GM23338 (cell line): ENCODE measurements at regions not wholly inside any gene's neighbourhood (a gene's known extent, or its start where the extent isn't known, plus 50 kb on each side); places are given as distances from the start of the nearest gene placed in this dataset.

ENCODE experiments used
- CREB1 ChIP-seq: fragments of 250-450 bp; sonication (Bioruptor Pico); IDR thresholded peaks from 2 replicates; pipeline ENCODE4 v1.5.0; 2020; ENCODE audit warnings: low read depth, mild to moderate bottlenecking, moderate library complexity
- CTCF ChIP-seq, 2 experiments: fragments of 200-600 bp in 1 of 2; sonication (generic) in 1 of 2; conservative IDR thresholded peaks; 2 replicates each; pipeline versions ENCODE4 v1.5.1 to v1.6.1; 2016 to 2017; ENCODE audit warnings: antibody characterized with exemption in 2 of 2, low read depth in 2 of 2, mild to moderate bottlenecking in 2 of 2, moderate library complexity in 1 of 2
- EZH2 ChIP-seq: fragments of 200-600 bp; sonication (generic); IDR thresholded peaks from one replicate; pipeline ENCODE4 v1.8.0; 2017; ENCODE audit warnings: antibody characterized with exemption, mild to moderate bottlenecking, low read depth; ENCODE audit not compliant: unreplicated experiment
- EZH2phosphoT487 ChIP-seq: fragments of 200-600 bp; sonication (generic); IDR thresholded peaks from one replicate; pipeline ENCODE4 v1.8.1; 2018; ENCODE audit warnings: antibody characterized with exemption; ENCODE audit not compliant: unreplicated experiment
- POLR2AphosphoS5 ChIP-seq: IDR thresholded peaks from 2 replicates; pipeline ENCODE4 v1.6.1; 2016; ENCODE audit warnings: antibody characterized with exemption, low read depth

GRCh38 chr4:112927544-112927943, 121.9 kb upstream of the ANK2 start:
- no peak for TF ChIP-seq CTCF (conservative IDR thresholded peaks at IDR 0.05; ENCODE audit: low read depth in 2 of 2)
- no peak for TF ChIP-seq EZH2phosphoT487
- TF ChIP-seq CREB1 (CRISPR knock-in tag), result no peak
- no peak for TF ChIP-seq EZH2
- no peak for TF ChIP-seq POLR2AphosphoS5
